ENCODE measurements at regions not wholly inside any gene's neighbourhood (a gene's known extent, or its start where the extent isn't known, plus 50 kb on each side); places are given as distances from the start of the nearest gene placed in this dataset.

GRCh38 chr3:186487037-186487436 is 57.1 kb downstream of the CRYGS start:
- Histone ChIP-seq H3K4me2 (ENCODE audit: insufficient read depth, insufficient read length, low read length) (no peak overlapping the region), H3K9me3 (ENCODE audit: control insufficient read depth, low read depth, low read length) (no peaks in the 10 kb centered on the region), H3K4ac (ENCODE audit: low read depth, low read length) (no peak overlapping the region), H2BK12ac (ENCODE audit: insufficient read length, low read depth, low read length) (no peak overlapping the region), H3K23me2 (ENCODE audit: insufficient read length, low read depth, low read length, poor library complexity, severe bottlenecking) (no peaks in the 10 kb centered on the region), H3K4me1 (ENCODE audit: insufficient read depth, low read length) (no peaks in the 10 kb centered on the region), H3K27me3 (ENCODE audit: insufficient read depth, low read length) (no peaks in the 10 kb centered on the region), H3T11ph (ENCODE audit: low read length) (no peak overlapping the region), H4K5ac (ENCODE audit: insufficient read length, low read depth, low read length) (no peak overlapping the region), H3K27ac (ENCODE audit: insufficient read length, low read depth, low read length) (no peak overlapping the region), H3K79me1 (ENCODE audit: insufficient read depth, low read depth, low read length, poor library complexity, severe bottlenecking) (no peaks in the 10 kb centered on the region), H2AK5ac (ENCODE audit: insufficient read length, low read length) (no peak overlapping the region), H2AFZ (ENCODE audit: low read length) (no peak overlapping the region), H2BK15ac (ENCODE audit: low read depth, low read length) (no peak overlapping the region), H2BK20ac (ENCODE audit: low read depth, low read length, poor library complexity, severe bottlenecking) (no peak overlapping the region), H2BK120ac (ENCODE audit: low read depth, low read length, poor library complexity, severe bottlenecking) (no peak overlapping the region), H3K18ac (ENCODE audit: insufficient read length, low read depth, low read length) (no peak overlapping the region), H4K20me1 (ENCODE audit: control insufficient read depth, insufficient read depth, insufficient read length) (no peaks in the 10 kb centered on the region), H4K91ac (ENCODE audit: insufficient read length, low read depth, low read length) (no peak overlapping the region), H3K14ac (ENCODE audit: insufficient read depth, low read length) (no peak overlapping the region), H3K79me2 (ENCODE audit: insufficient read depth, low read length) (no peaks in the 10 kb centered on the region), H2BK5ac (ENCODE audit: insufficient read length, low read length) (no peak overlapping the region), H4K8ac (replicated peaks; ENCODE audit: insufficient read length, low read depth, low read length) (no peak overlapping the region), H3K9ac (ENCODE audit: extremely low read depth, insufficient read length, low read length) (no peak overlapping the region), H3K23ac (ENCODE audit: insufficient read length, low read depth, low read length) (no peak overlapping the region), H3K56ac (ENCODE audit: insufficient read length, low read depth, low read length) (no peak overlapping the region)
- no peak for DNase-seq
- Mint-ChIP-seq H3K36me3 (ENCODE audit: insufficient read depth in 1 of 3, low read depth in 3 of 3) (no peaks in the 10 kb centered on the region; a peak in 2 of 7 replicates), H3K4me1 (peaks cover 4 to 8% of the 10 kb centered on the region in 2 experiments; a peak in 3 of 4 replicates), H3K27me3 (ENCODE audit: low read depth) (no peaks in the 10 kb centered on the region; the same call in 1 of the 2 replicates), H3K27ac (no peak overlapping the region), H3K4me3 (no peak overlapping the region), H3K9me3 (no peaks in the 10 kb centered on the region; a peak in 1 of 5 replicates)
- no peak for TF ChIP-seq CTCF (conservative IDR thresholded peaks at IDR 0.05)
- WGBS (ENCODE audit: extremely low coverage, insufficient read length, low lambda C conversion rate): no CpG with 5 or more reads among the region's 4 CpGs

Measured in H9 (cell line).